ENCODE measurements at regions not wholly inside any gene's neighbourhood (a gene's known extent, or its start where the extent isn't known, plus 50 kb on each side); places are given as distances from the start of the nearest gene placed in this dataset.

GRCh38 chr6:102655823-102656222 is 1262.3 kb downstream of the GRIK2 start:
- DNase-seq (ENCODE audit: low read depth in 2 of 2), result no peak

- DNase-seq (ENCODE audit: low read depth in 2 of 2), result no peak
These were observed 1247.9 kb downstream of the GRIK2 start for GRCh38 chr6:102641426-102641825.

GRCh38 chr6:102631921-102632320 is 1238.4 kb downstream of the GRIK2 start:
- DNase-seq (ENCODE audit: low read depth in 2 of 2), result no peak

- DNase-seq (ENCODE audit: low read depth in 2 of 2), result no peak
These were observed 1229.7 kb downstream of the GRIK2 start for GRCh38 chr6:102623201-102623600.

GRCh38 chr6:102619585-102619984 is 1226.1 kb downstream of the GRIK2 start:
- DNase-seq (ENCODE audit: low read depth in 2 of 2), result no peak

- no peak for DNase-seq (ENCODE audit: low read depth in 2 of 2)
These were observed 1189.1 kb downstream of the GRIK2 start for GRCh38 chr6:102582569-102582968.

GRCh38 chr6:102581378-102582124 is 1188.0 kb downstream of the GRIK2 start:
- no peak for DNase-seq (ENCODE audit: low read depth in 2 of 2)

GRCh38 chr6:102571236-102571908 is 1177.9 kb downstream of the GRIK2 start:
- no peak for DNase-seq (ENCODE audit: low read depth in 2 of 2)

- no peak for DNase-seq (ENCODE audit: low read depth in 2 of 2)
These were observed 1169.2 kb downstream of the GRIK2 start for GRCh38 chr6:102562713-102563112.

GRCh38 chr6:102553214-102553613 is 1159.7 kb downstream of the GRIK2 start:
- no peak for DNase-seq (ENCODE audit: low read depth in 2 of 2)

GRCh38 chr6:102549221-102549874 is 1155.8 kb downstream of the GRIK2 start:
- DNase-seq (ENCODE audit: low read depth in 2 of 2), result no peak

- no peak for DNase-seq (ENCODE audit: low read depth in 2 of 2)
These were observed 1131.8 kb downstream of the GRIK2 start for GRCh38 chr6:102525336-102525735.

- no peak for DNase-seq (ENCODE audit: low read depth in 2 of 2)
These were observed 1127.5 kb downstream of the GRIK2 start for GRCh38 chr6:102520966-102521365.

- no peak for DNase-seq (ENCODE audit: low read depth in 2 of 2)
These were observed 1124.0 kb downstream of the GRIK2 start for GRCh38 chr6:102517506-102517905.

GRCh38 chr6:102501615-102502014 is 1108.1 kb downstream of the GRIK2 start:
- no peak for DNase-seq (ENCODE audit: low read depth in 2 of 2)

- no peak for DNase-seq (ENCODE audit: low read depth in 2 of 2)
These were observed 1101.3 kb downstream of the GRIK2 start for GRCh38 chr6:102494808-102495207.

GRCh38 chr6:102493485-102493884 is 1100.0 kb downstream of the GRIK2 start:
- no peak for DNase-seq (ENCODE audit: low read depth in 2 of 2)

GRCh38 chr6:102488729-102489128 is 1095.2 kb downstream of the GRIK2 start:
- no peak for DNase-seq (ENCODE audit: low read depth in 2 of 2)

GRCh38 chr6:102485480-102485879 is 1092.0 kb downstream of the GRIK2 start:
- no peak for DNase-seq (ENCODE audit: low read depth in 2 of 2)

GRCh38 chr6:102474041-102474807 is 1080.7 kb downstream of the GRIK2 start:
- no peak for DNase-seq (ENCODE audit: low read depth in 2 of 2)

- no peak for DNase-seq (ENCODE audit: low read depth in 2 of 2)
These were observed 1065.5 kb downstream of the GRIK2 start for GRCh38 chr6:102458990-102459389.

- no peak for DNase-seq (ENCODE audit: low read depth in 2 of 2)
These were observed 1044.7 kb downstream of the GRIK2 start for GRCh38 chr6:102438171-102438570.

All from stimulated activated CD4-positive, alpha-beta T cell treated with anti-CD3 and anti-CD28 coated beads, Interleukin-1b, Interleukin-23, amount 100 ng/mL, for 1 hour (primary cell).